GM23248 (cell line): ENCODE measurements at regions not wholly inside any gene's neighbourhood (a gene's known extent, or its start where the extent isn't known, plus 50 kb on each side); places are given as distances from the start of the nearest gene placed in this dataset.

ENCODE experiments used
- EZH2 ChIP-seq: fragments of 200-600 bp; sonication (generic); IDR thresholded peaks from 2 replicates; pipeline ENCODE4 v1.6.1; 2018; ENCODE audit warnings: antibody characterized with exemption, mild to moderate bottlenecking; ENCODE audit not compliant: insufficient read depth, poor library complexity, severe bottlenecking
- EZH2phosphoT487 ChIP-seq: fragments of 200-600 bp; sonication (generic); IDR thresholded peaks from 2 replicates; pipeline ENCODE4 v1.6.1; 2018; ENCODE audit warnings: antibody characterized with exemption, moderate library complexity, mild to moderate bottlenecking, low read depth; ENCODE audit not compliant: insufficient read depth

DNA sequence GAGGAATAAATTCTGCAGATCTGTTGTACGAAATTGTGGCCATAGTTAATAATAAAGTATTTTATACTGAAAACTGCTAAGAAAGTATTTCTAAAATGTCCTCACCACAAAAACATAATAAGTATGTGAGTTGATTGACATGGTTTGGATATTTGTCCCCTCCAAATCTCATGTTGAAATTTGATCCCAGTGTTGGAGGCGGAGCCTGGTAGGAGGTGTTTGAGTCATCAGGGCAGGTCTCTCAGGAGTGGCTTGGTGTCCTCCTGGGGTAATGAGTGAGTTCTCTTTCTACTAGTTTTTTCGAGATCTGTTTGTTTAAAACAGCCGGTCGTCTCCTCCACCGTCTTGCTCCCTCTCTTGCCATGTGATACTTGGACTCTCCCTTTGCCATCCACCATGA is 424.1 kb upstream of the KCNMB2 start:
- TF ChIP-seq EZH2 (no peak), EZH2phosphoT487 (no peak)
